Panc1 (cell line): ENCODE measurements at regions not wholly inside any gene's neighbourhood (a gene's known extent, or its start where the extent isn't known, plus 50 kb on each side); places are given as distances from the start of the nearest gene placed in this dataset.
A peak's percentile ranks its signal among the peaks of the same experiment; 100 is the strongest.

ENCODE experiments used
- ATAC-seq: fragments of 200-7000 bp; cut with Tn5 transposase; 2 replicates; pipeline ENCODE4 v1.9.1; 2020; ENCODE audit warnings: mild to moderate bottlenecking, moderate library complexity
- BruUV-seq: library from RNA; stranded (reverse); fragments of 400-500 nt; replicated peaks from 2 replicates; lab custom pipeline; 2021; lab: Mats Ljungman, UMichigan
- CTCF ChIA-PET: fragments of 300-600 bp; sonication (Branson Sonifier 250); formaldehyde crosslinking; loops from one replicate; lab custom pipeline; 2022; ENCODE audit warnings: antibody characterized with exemption; lab: Charles Lee
- POLR2A ChIA-PET: fragments of 300-600 bp; sonication (Branson Sonifier 250); formaldehyde crosslinking; loops from one replicate; lab custom pipeline; 2022; ENCODE audit warnings: antibody characterized with exemption; lab: Charles Lee
- DNase-seq: peaks from one replicate; pipeline ENCODE4 v3.0.0-alpha.2; 2010; ENCODE audit warnings: low read depth, low spot score
- H3K27ac ChIP-seq: 2 replicates; pipeline ENCODE4 v1.5.1; 2011; ENCODE audit warnings: mild to moderate bottlenecking, low read length, inconsistent platforms
- H3K27me3 ChIP-seq: fragments of 200-500 bp; sonication (Bioruptor generic); 2 replicates; pipeline ENCODE4 v1.6.0; 2014; ENCODE audit warnings: low read length, inconsistent platforms; ENCODE audit not compliant: control insufficient read depth, insufficient read depth
- H3K36me3 ChIP-seq: fragments of 200-500 bp; sonication (Bioruptor generic); 2 replicates; pipeline ENCODE4 v1.5.1; 2014; ENCODE audit warnings: inconsistent platforms, mild to moderate bottlenecking, low read length, moderate library complexity; ENCODE audit not compliant: control insufficient read depth, insufficient read depth
- H3K4me1 ChIP-seq: 2 replicates; pipeline ENCODE4 v1.5.1; 2011; ENCODE audit warnings: inconsistent platforms, mild to moderate bottlenecking, low read length, moderate library complexity; ENCODE audit not compliant: control insufficient read depth, insufficient read depth
- H3K4me3 ChIP-seq, 2 experiments: 2 replicates each; pipeline ENCODE4 v1.5.1; 2011 to 2012; ENCODE audit warnings: low read depth in 2 of 2, low read length in 2 of 2, mild to moderate bottlenecking in 2 of 2, inconsistent platforms in 1 of 2, moderate library complexity in 1 of 2
- H3K9me3 ChIP-seq: fragments of 200-500 bp; sonication (Bioruptor generic); 2 replicates; pipeline ENCODE4 v1.5.1; 2014; ENCODE audit warnings: low read depth, mild to moderate bottlenecking, inconsistent platforms, low read length, moderate library complexity; ENCODE audit not compliant: control insufficient read depth, insufficient read depth
- CTCF ChIP-seq: fragments of 450-650 bp; IDR thresholded peaks from 2 replicates; pipeline ENCODE4 v1.5.1; 2017; ENCODE audit warnings: mild to moderate bottlenecking
- POLR2AphosphoS5 ChIP-seq: IDR thresholded peaks from 2 replicates; pipeline ENCODE4 v1.6.1; 2012; ENCODE audit warnings: mild to moderate bottlenecking, low read depth, low read length, moderate library complexity
- REST ChIP-seq, 2 experiments: IDR thresholded peaks; 2 replicates each; pipeline ENCODE4 v1.6.1; 2011 to 2012; ENCODE audit warnings: low read depth in 2 of 2, control low read depth in 1 of 2, low read length in 1 of 2, mild to moderate bottlenecking in 1 of 2, moderate library complexity in 1 of 2; ENCODE audit not compliant: insufficient read depth in 1 of 2
- SIN3A ChIP-seq: IDR thresholded peaks from 2 replicates; pipeline ENCODE4 v1.6.1; 2012; ENCODE audit warnings: low read depth, mild to moderate bottlenecking, low read length, moderate library complexity, borderline replicate concordance; ENCODE audit not compliant: insufficient read depth
- TCF7L2 ChIP-seq: IDR thresholded peaks from 2 replicates; pipeline ENCODE4 v1.6.1; 2011; ENCODE audit warnings: mild to moderate bottlenecking, low read depth, low read length, inconsistent platforms
- in situ Hi-C: cut with HindIII; loops from 2 replicates; pipeline ENCODE4 v1.10.0; 2016; ENCODE audit warnings: low sequenced_read_pairs, low pct_unique_long_range_greater_than_20kb
- intact Hi-C: fragments of 100-400 bp; cut with micrococcal nuclease; formaldehyde crosslinking; loops from one replicate; pipeline ENCODE4 v1.10.0; 2022; ENCODE audit not compliant: unreplicated experiment

GRCh38 chr5:173453167-173453566, 125.0 kb upstream of the STC2 start:
- DNase-seq, result no peak
- no peak overlapping the region for H3K27ac ChIP-seq
- in situ Hi-C loops, result no loop called here
- H3K36me3 ChIP-seq, result no peaks in the 10 kb centered on the region
- no peak for ATAC-seq
- no peak overlapping the region for H3K4me3 ChIP-seq
- no TSS peak for BruUV-seq
- intact Hi-C loops, result no loop called here
- no peaks in the 10 kb centered on the region for H3K4me1 ChIP-seq
- TF ChIP-seq TCF7L2, result no peak
- no peak for TF ChIP-seq CTCF
- TF ChIP-seq SIN3A, result no peak
- no peak for TF ChIP-seq POLR2AphosphoS5
- TF ChIP-seq REST (IDR thresholded peaks at IDR 0.05; ENCODE audit: insufficient read depth in 1 of 2, low read depth in 2 of 2, low read length in 1 of 2), result no peak
- no peaks in the 10 kb centered on the region for H3K27me3 ChIP-seq
- no peaks in the 10 kb centered on the region; the same call in 1 of the 2 replicates for H3K9me3 ChIP-seq
- ChIA-PET CTCF (interaction anchor here (0.5 to 0.6 kb wide), 3 partner anchors 84 to 1038 kb away, joined by 4 to 5 read pairs (median 4); no protein-coding TSS in a partner anchor), POLR2A (no interaction called here)

- no peak overlapping the region for H3K4me3 ChIP-seq
- ATAC-seq, result no peak
- intact Hi-C loops (no loop called here), in situ Hi-C loops (no loop called here)
- no peak overlapping the region for H3K27ac ChIP-seq
- H3K27me3 ChIP-seq, result no peaks in the 10 kb centered on the region
- no peaks in the 10 kb centered on the region; the same call in 1 of the 2 replicates for H3K9me3 ChIP-seq
- no TSS peak for BruUV-seq
- peak; percentile 28 for DNase-seq
- CTCF ChIA-PET, result interaction anchor here (0.5 to 0.6 kb wide), 3 partner anchors 83 to 1039 kb away, joined by 4 to 5 read pairs (median 4); no protein-coding TSS in a partner anchor
- POLR2A ChIA-PET, result no interaction called here
- TF ChIP-seq TCF7L2 (no peak), CTCF (no peak), REST (IDR thresholded peaks at IDR 0.05; ENCODE audit: insufficient read depth in 1 of 2, low read depth in 2 of 2, low read length in 1 of 2) (no peak)
- no peaks in the 10 kb centered on the region for H3K4me1 ChIP-seq
- H3K36me3 ChIP-seq, result no peaks in the 10 kb centered on the region
Observed at GRCh38 chr5:173452119-173452905, 124.1 kb upstream of the STC2 start.
